NCI-H1694 treated with DMSO at 0.1 percent for 48 hours (cell line): ENCODE measurements at regions not wholly inside any gene's neighbourhood (a gene's known extent, or its start where the extent isn't known, plus 50 kb on each side); places are given as distances from the start of the nearest gene placed in this dataset.

ENCODE experiments used
- DNase-seq: peaks from one replicate; lab custom pipeline; 2025; lab: John Stamatoyannopoulos, UW

GRCh38 chr2:155404433-155405002 lies 706.0 kb downstream of the KCNJ3 start:
- DNase-seq: no peak

GRCh38 chr2:155393406-155393805 lies 694.9 kb downstream of the KCNJ3 start:
- no peak for DNase-seq

- no peak for DNase-seq
Measured at GRCh38 chr2:155391613-155392130, 693.2 kb downstream of the KCNJ3 start.

- DNase-seq: no peak
Measured at GRCh38 chr2:155389224-155389623, 690.7 kb downstream of the KCNJ3 start.

- DNase-seq: peak; percentile 4
Measured at GRCh38 chr2:155384555-155385123, 686.1 kb downstream of the KCNJ3 start.

- no peak for DNase-seq
Measured at GRCh38 chr2:155382776-155383175, 684.3 kb downstream of the KCNJ3 start.

- DNase-seq: peak; percentile 28
Measured at GRCh38 chr2:155381436-155381835, 682.9 kb downstream of the KCNJ3 start.

- DNase-seq: no peak
Measured at GRCh38 chr2:155379494-155379893, 681.0 kb downstream of the KCNJ3 start.

- peak; percentile 53 for DNase-seq
Measured at GRCh38 chr2:155377931-155378444, 679.5 kb downstream of the KCNJ3 start.

GRCh38 chr2:155377266-155377680 lies 678.8 kb downstream of the KCNJ3 start:
- peak; percentile 88 for DNase-seq

- DNase-seq: peak; percentile 56
Measured at GRCh38 chr2:155372969-155373368, 674.5 kb downstream of the KCNJ3 start.

GRCh38 chr2:155368934-155369333 lies 670.4 kb downstream of the KCNJ3 start:
- DNase-seq: peak; percentile 48

- DNase-seq: no peak
Measured at GRCh38 chr2:155364766-155365165, 666.3 kb downstream of the KCNJ3 start.

GRCh38 chr2:155363349-155363888 lies 664.9 kb downstream of the KCNJ3 start:
- DNase-seq: no peak

GRCh38 chr2:155357172-155357571 lies 658.7 kb downstream of the KCNJ3 start:
- no peak for DNase-seq

- DNase-seq: no peak
Measured at GRCh38 chr2:155356250-155356649, 657.8 kb downstream of the KCNJ3 start.

- no peak for DNase-seq
Measured at GRCh38 chr2:155350783-155351580, 652.5 kb downstream of the KCNJ3 start.

GRCh38 chr2:155332016-155332415 lies 633.5 kb downstream of the KCNJ3 start:
- DNase-seq: no peak

- no peak for DNase-seq
Measured at GRCh38 chr2:155320236-155320635, 621.7 kb downstream of the KCNJ3 start.

GRCh38 chr2:155318710-155319109 lies 620.2 kb downstream of the KCNJ3 start:
- no peak for DNase-seq

- no peak for DNase-seq
Measured at GRCh38 chr2:155315768-155316167, 617.3 kb downstream of the KCNJ3 start.

GRCh38 chr2:155310589-155310988 lies 612.1 kb downstream of the KCNJ3 start:
- peak; percentile 68 for DNase-seq

GRCh38 chr2:155309483-155309882 lies 611.0 kb downstream of the KCNJ3 start:
- DNase-seq: no peak
